ENCODE measurements at regions not wholly inside any gene's neighbourhood (a gene's known extent, or its start where the extent isn't known, plus 50 kb on each side); places are given as distances from the start of the nearest gene placed in this dataset.
"Not testable (repeated sequence)": the region's sequence is repeated elsewhere in the genome, so short reads cannot be mapped to it uniquely, and the experiment has no call there.

DNA sequence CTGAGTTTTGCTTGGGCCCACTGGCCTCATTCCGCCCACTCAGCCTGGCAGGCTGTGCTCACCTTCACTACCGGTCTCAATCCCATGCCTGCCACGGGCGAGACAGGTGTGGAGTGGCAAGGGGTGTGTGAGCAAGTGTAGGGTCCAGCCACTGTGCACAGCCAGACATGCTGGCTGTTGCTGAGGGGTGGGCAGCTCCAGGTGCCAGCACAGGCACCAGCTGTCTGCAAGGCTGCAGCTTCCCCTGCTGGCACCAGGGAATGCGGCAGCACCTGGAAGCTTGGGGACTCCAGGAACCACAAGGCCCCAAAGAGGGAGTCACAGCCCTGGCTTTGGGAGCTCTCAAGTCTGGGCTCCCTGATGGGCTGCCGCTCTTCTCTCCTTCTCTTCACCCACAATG, 372.7 kb downstream of the CBLN4 start:
- H3K4me1 Mint-ChIP-seq: no peaks in the 10 kb centered on the region

GRCh38 chr20:55629143-55629542, 376.2 kb downstream of the CBLN4 start:
- not testable (repeated sequence) for H3K27ac Mint-ChIP-seq, H3K4me1 Mint-ChIP-seq, H3K27me3 Mint-ChIP-seq, H3K36me3 Mint-ChIP-seq, H3K4me3 Mint-ChIP-seq, H3K9me3 Mint-ChIP-seq

More for the DNA sequence above, 372.7 kb downstream of the CBLN4 start:
- Mint-ChIP-seq H3K9me3 (no peaks in the 10 kb centered on the region), H3K27me3 (no peaks in the 10 kb centered on the region), H3K36me3 (no peaks in the 10 kb centered on the region), H3K4me3 (no peak overlapping the region), H3K27ac (no peak overlapping the region)

DNA sequence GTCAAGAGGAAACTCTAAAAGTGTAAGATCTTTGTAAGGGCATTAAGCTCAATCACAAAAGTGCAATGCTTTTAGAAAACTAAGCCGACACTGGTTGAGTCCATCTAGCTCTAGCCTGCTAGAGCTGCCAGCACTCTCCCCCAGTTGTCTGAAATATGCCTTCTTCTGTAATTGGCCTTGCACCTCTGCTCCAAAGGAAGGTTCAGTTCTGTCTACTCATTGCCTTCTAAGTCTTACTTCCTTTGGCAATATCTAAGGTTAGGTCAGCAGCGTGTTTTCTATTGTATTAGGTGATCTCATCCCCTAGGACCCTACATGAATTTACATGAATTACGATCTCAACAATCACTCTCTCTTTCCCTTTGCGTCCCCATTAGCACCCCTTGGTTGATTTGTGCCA, 378.6 kb downstream of the CBLN4 start:
- Mint-ChIP-seq H3K27me3 (no peaks in the 10 kb centered on the region), H3K27ac (no peak overlapping the region), H3K4me3 (no peak overlapping the region), H3K36me3 (no peaks in the 10 kb centered on the region), H3K4me1 (no peaks in the 10 kb centered on the region), H3K9me3 (peaks cover 0 to 7% (median 4%) of the 10 kb centered on the region in 3 donors)

- Mint-ChIP-seq H3K27ac (no peak overlapping the region), H3K9me3 (peaks cover 0 to 11% (median 9%) of the 10 kb centered on the region in 3 donors), H3K36me3 (peaks cover 1% of the 10 kb centered on the region), H3K4me1 (peaks cover 0 to 1% (median 0%) of the 10 kb centered on the region in 3 donors), H3K27me3 (no peaks in the 10 kb centered on the region), H3K4me3 (no peak overlapping the region)
Observed at GRCh38 chr20:55616367-55616766, 389.0 kb downstream of the CBLN4 start.

DNA sequence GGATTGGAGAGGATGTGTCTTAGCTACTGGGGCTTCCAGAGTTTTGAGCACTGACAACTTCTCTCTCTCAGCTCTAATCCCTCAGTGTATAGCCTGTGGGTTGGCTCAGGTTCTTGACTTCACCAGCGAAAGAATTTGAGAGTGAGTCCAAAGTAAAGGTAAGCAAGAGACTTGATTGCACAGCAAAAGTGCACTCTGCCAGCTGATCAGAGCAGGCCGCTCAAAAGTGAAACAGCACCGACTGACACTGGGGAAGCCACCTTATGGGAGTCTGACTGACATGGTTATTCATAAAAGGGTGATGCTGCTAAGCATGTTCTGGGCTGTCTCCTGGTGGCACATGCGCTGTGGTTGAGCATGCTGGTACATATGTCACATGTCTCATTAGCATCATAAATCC, 389.5 kb downstream of the CBLN4 start:
- H3K36me3 Mint-ChIP-seq: peaks cover 1% of the 10 kb centered on the region
- no peak overlapping the region for H3K4me3 Mint-ChIP-seq
- peaks cover 0 to 11% (median 9%) of the 10 kb centered on the region in 3 donors for H3K9me3 Mint-ChIP-seq
- H3K4me1 Mint-ChIP-seq: peaks cover 0 to 1% (median 0%) of the 10 kb centered on the region in 3 donors
- H3K27me3 Mint-ChIP-seq: no peaks in the 10 kb centered on the region
- no peak overlapping the region for H3K27ac Mint-ChIP-seq

DNA sequence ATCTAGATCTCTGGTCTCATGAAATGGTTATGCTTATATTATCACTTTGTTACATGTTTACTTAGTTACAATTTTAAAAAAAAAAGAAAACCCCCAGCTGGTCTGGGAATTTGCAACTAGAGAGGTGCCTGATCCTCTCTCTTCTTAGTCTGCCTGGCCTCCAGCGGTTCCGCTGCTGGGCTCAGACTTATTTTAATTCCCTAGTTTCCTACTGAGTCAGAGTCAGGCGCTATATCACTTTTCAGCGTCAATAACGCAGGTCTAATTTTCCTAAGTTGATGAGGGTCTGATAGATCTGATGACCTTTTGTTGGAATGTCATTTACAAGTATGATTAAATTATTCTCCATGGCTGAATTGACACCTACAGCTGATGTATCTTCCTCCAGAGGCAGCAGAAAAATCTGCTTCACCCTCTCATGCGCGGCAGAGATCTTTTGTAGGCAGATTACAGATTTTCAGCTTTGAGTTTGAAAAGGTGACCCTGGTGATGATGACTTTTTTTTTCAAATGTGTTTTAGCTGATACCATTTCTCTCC, 391.0 kb downstream of the CBLN4 start:
- no peaks in the 10 kb centered on the region for H3K36me3 Mint-ChIP-seq
- no peak overlapping the region for H3K4me3 Mint-ChIP-seq
- H3K4me1 Mint-ChIP-seq: peaks cover 0 to 1% (median 0%) of the 10 kb centered on the region in 3 donors
- H3K27me3 Mint-ChIP-seq: no peaks in the 10 kb centered on the region
- H3K9me3 Mint-ChIP-seq: peaks cover 0 to 8% (median 5%) of the 10 kb centered on the region in 3 donors
- no peak overlapping the region for H3K27ac Mint-ChIP-seq

GRCh38 chr20:55610756-55611155, 394.6 kb downstream of the CBLN4 start:
- Mint-ChIP-seq H3K27me3 (no peaks in the 10 kb centered on the region), H3K4me1 (peaks cover 0 to 1% (median 0%) of the 10 kb centered on the region in 3 donors), H3K9me3 (peaks cover 0 to 4% (median 0%) of the 10 kb centered on the region in 3 donors), H3K27ac (no peak overlapping the region), H3K4me3 (no peak overlapping the region), H3K36me3 (no peaks in the 10 kb centered on the region)

DNA sequence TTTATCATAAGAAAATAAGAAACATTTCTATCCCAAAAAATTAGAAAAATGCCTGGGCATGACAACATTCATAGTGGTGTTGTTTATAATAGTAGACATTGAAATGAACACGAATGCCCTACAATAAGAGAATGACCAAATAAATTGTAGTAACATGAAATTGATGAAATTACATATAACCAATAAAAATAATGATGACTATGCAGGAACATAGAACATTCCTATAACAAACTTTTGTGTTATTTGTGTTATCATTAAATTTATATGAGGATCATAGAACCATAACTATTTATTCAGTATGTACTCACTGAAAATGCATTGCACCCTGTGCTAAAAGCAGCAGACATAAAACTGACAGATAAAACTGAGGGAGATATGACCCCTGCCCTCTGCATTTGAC, 399.7 kb downstream of the CBLN4 start:
- Mint-ChIP-seq H3K36me3 (no peaks in the 10 kb centered on the region), H3K4me3 (no peak overlapping the region), H3K9me3 (peaks cover 3 to 11% (median 9%) of the 10 kb centered on the region in 3 donors), H3K27ac (no peak overlapping the region), H3K27me3 (no peaks in the 10 kb centered on the region), H3K4me1 (no peaks in the 10 kb centered on the region)

GRCh38 chr20:55597526-55597925, 407.8 kb downstream of the CBLN4 start:
- Mint-ChIP-seq H3K4me3 (no peak overlapping the region), H3K27me3 (no peaks in the 10 kb centered on the region), H3K4me1 (no peaks in the 10 kb centered on the region), H3K27ac (no peak overlapping the region), H3K9me3 (peaks cover 6 to 8% (median 8%) of the 10 kb centered on the region in 3 donors), H3K36me3 (no peaks in the 10 kb centered on the region)

DNA sequence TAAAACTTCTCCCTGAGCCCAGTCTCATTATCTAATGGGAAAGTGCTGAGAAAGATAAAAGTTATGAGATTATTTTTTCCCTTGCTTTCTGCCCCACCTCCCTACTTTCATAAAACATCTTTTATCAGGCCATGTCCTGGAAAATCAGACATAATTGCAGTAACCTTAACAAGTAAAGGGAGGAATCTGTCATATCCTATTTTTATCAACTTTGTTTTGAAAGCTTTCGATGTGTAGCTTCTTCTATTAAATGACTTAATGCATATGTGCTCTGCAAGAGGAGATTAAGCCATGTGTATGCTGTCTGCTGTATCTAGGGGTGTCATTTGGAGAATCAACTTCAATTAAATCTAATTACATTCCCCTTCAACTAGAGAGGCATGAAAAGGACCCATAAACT, 408.9 kb downstream of the CBLN4 start:
- Mint-ChIP-seq H3K27me3 (no peaks in the 10 kb centered on the region), H3K9me3 (peaks cover 2 to 6% (median 3%) of the 10 kb centered on the region in 3 donors), H3K27ac (no peak overlapping the region), H3K4me1 (no peaks in the 10 kb centered on the region), H3K4me3 (no peak overlapping the region), H3K36me3 (no peaks in the 10 kb centered on the region)

DNA sequence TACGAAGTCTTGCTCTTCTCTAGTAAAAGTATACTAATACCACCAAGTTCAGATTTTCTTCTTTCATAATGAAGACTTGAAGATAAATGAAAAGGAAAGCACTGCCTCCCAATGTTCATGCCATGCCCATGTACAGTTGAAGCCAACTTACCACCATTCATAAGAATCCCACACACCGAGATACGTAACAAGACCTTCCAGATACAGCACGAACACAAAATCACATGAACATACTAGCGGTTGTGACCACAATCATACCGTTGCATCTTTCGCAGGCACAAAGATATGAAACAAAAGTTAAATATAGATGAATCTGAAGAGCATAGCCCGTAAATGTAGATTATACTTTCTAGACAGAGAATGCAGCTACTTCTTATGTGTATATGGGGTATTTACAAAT, 412.5 kb downstream of the CBLN4 start:
- Mint-ChIP-seq H3K4me3 (no peak overlapping the region), H3K27me3 (no peaks in the 10 kb centered on the region), H3K27ac (no peak overlapping the region), H3K36me3 (no peaks in the 10 kb centered on the region), H3K4me1 (no peaks in the 10 kb centered on the region), H3K9me3 (peaks cover 0 to 3% (median 2%) of the 10 kb centered on the region in 3 donors)

GRCh38 chr20:55586610-55587009, 418.7 kb downstream of the CBLN4 start:
- H3K4me3 Mint-ChIP-seq: no peak overlapping the region
- no peaks in the 10 kb centered on the region for H3K27me3 Mint-ChIP-seq
- H3K9me3 Mint-ChIP-seq: peaks cover 0 to 2% (median 0%) of the 10 kb centered on the region in 3 donors
- H3K36me3 Mint-ChIP-seq: no peaks in the 10 kb centered on the region
- no peaks in the 10 kb centered on the region for H3K4me1 Mint-ChIP-seq
- no peak overlapping the region for H3K27ac Mint-ChIP-seq

GRCh38 chr20:55584964-55585363, 420.4 kb downstream of the CBLN4 start:
- Mint-ChIP-seq H3K9me3 (peaks cover 0 to 2% (median 0%) of the 10 kb centered on the region in 3 donors), H3K27ac (no peak overlapping the region), H3K36me3 (no peaks in the 10 kb centered on the region), H3K27me3 (no peaks in the 10 kb centered on the region), H3K4me1 (no peaks in the 10 kb centered on the region), H3K4me3 (no peak overlapping the region)

DNA sequence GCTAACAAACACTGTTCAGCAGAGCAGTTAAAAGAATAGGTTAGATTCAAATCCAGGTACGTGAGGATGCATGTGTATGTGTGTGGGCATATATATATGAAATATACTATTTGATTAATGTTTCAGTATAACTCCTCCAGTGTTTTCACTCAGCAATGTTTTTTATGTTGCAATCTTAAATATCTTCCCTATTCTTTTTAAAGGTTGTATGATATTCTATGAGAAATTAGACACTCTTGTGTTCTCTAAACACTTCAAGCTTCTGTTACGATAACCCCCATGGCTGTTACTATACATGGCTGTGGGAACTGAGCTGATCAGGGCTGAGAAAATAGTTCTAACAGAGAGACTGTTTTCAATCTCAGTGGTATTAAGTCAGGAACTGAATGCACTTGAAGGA, 421.0 kb downstream of the CBLN4 start:
- Mint-ChIP-seq H3K36me3 (no peaks in the 10 kb centered on the region), H3K9me3 (peaks cover 0 to 2% (median 0%) of the 10 kb centered on the region in 3 donors), H3K4me1 (no peaks in the 10 kb centered on the region), H3K27ac (no peak overlapping the region), H3K4me3 (no peak overlapping the region), H3K27me3 (no peaks in the 10 kb centered on the region)

- Mint-ChIP-seq H3K9me3 (peaks cover 0 to 2% (median 0%) of the 10 kb centered on the region in 3 donors), H3K4me3 (no peak overlapping the region), H3K27ac (no peak overlapping the region), H3K4me1 (no peaks in the 10 kb centered on the region), H3K27me3 (no peaks in the 10 kb centered on the region), H3K36me3 (no peaks in the 10 kb centered on the region)
Observed at GRCh38 chr20:55583036-55583435, 422.3 kb downstream of the CBLN4 start.

DNA sequence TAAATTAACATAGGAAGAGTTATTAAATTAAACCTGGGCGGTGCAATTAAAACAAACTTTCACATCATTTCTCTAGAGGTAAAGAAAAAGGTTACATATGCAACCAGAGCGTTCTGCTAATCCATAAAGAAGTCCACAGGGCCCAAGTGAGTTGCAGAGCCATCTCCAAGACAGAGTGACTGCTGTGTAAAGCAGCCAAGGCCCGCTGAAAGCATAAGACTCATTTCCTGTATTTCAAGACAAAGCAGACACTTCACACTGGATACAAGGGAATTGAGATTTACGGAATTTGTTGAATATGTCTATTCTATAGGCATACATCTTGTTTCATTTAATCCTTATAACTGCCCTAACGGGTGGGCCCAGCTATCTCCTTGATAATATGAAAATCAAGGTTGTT, 422.8 kb downstream of the CBLN4 start:
- Mint-ChIP-seq H3K27me3 (no peaks in the 10 kb centered on the region), H3K36me3 (no peaks in the 10 kb centered on the region), H3K9me3 (peaks cover 0 to 4% (median 0%) of the 10 kb centered on the region in 3 donors), H3K27ac (no peak overlapping the region), H3K4me1 (no peaks in the 10 kb centered on the region), H3K4me3 (no peak overlapping the region)
